Thymus (tissue), 11 donors: ENCODE measurements at regions not wholly inside any gene's neighbourhood (a gene's known extent, or its start where the extent isn't known, plus 50 kb on each side); places are given as distances from the start of the nearest gene placed in this dataset.

Experiments used
- DNase-seq, 9 donors: peaks; one replicate each; pipeline ENCODE4 v3.0.0-alpha.2; 2013; ENCODE audit warnings: low spot score in 9 of 9, low read depth in 6 of 9, missing footprints in 1 of 9
- H3K27ac ChIP-seq, 2 donors: one replicate each; pipeline ENCODE4 v1.5.1; 2013; ENCODE audit warnings: control low read depth in 1 of 2, low read depth in 1 of 2, low read length in 1 of 2, mild to moderate bottlenecking in 1 of 2, moderate library complexity in 1 of 2
- H3K27me3 ChIP-seq, 2 donors: one replicate each; pipeline ENCODE4 v1.5.1; 2013; ENCODE audit warnings: low read length in 1 of 2; ENCODE audit not compliant: control insufficient read depth in 2 of 2, insufficient read depth in 1 of 2
- H3K36me3 ChIP-seq, 2 donors: one replicate each; pipeline ENCODE4 v1.5.1; 2013; ENCODE audit warnings: low read length in 1 of 2, mild to moderate bottlenecking in 1 of 2, moderate library complexity in 1 of 2; ENCODE audit not compliant: control insufficient read depth in 2 of 2, insufficient read depth in 2 of 2
- H3K4me1 ChIP-seq, 2 donors: one replicate each; pipeline ENCODE4 v1.5.1; 2013; ENCODE audit warnings: low read length in 2 of 2; ENCODE audit not compliant: control insufficient read depth in 2 of 2, insufficient read depth in 2 of 2
- H3K4me3 ChIP-seq, 2 donors: one replicate each; pipeline ENCODE4 v1.5.1; 2013; ENCODE audit warnings: low read length in 2 of 2, control low read depth in 1 of 2, mild to moderate bottlenecking in 1 of 2
- H3K9me3 ChIP-seq, 2 donors: one replicate each; pipeline ENCODE4 v1.5.1; 2013; ENCODE audit warnings: low read length in 1 of 2, mild to moderate bottlenecking in 1 of 2; ENCODE audit not compliant: control insufficient read depth in 2 of 2, insufficient read depth in 1 of 2
- WGBS: extraction: QIAGEN DNeasy Blood & Tissue Kit; methylation state at CpG from one replicate; pipeline ENCODE4 v1.1.7; 2013; 5-methylcytosine and 5-hydroxymethylcytosine counted together
- donor health status: healthy.

- H3K36me3 ChIP-seq = no peaks in the 10 kb centered on the region
- no peak overlapping the region for H3K27ac ChIP-seq
- WGBS = 81% methylated on average over 4 of the region's 4 CpGs
- H3K4me1 ChIP-seq = no peaks in the 10 kb centered on the region
- H3K4me3 ChIP-seq = no peak overlapping the region
- no peaks in the 10 kb centered on the region for H3K9me3 ChIP-seq
- DNase-seq = no peak
- no peaks in the 10 kb centered on the region for H3K27me3 ChIP-seq
These were observed 684.9 kb downstream of the SORCS1 start for GRCh38 chr10:106479636-106480035.

DNA sequence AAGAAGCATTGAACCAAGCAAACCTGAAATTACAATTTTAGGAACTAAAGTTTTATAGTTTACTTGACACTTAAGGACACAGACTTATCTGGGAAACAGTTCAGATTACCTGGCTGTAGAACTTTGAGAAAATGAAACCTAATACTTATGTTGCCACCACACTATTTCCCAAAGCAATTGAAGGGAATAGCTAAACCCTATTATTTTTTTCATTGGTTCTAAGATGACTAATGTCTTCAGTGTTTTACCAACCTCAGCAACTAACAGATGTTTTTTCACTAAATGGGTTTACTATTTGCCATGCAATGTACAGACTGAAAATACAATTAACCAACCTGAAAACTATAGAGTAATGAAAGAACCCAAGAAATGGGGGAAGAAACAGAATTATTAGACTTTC is 689.6 kb downstream of the SORCS1 start:
- DNase-seq = no peak
- Histone ChIP-seq H3K27ac (no peak overlapping the region), H3K36me3 (no peaks in the 10 kb centered on the region), H3K4me3 (no peak overlapping the region), H3K9me3 (no peaks in the 10 kb centered on the region), H3K4me1 (no peaks in the 10 kb centered on the region), H3K27me3 (no peaks in the 10 kb centered on the region)

DNA sequence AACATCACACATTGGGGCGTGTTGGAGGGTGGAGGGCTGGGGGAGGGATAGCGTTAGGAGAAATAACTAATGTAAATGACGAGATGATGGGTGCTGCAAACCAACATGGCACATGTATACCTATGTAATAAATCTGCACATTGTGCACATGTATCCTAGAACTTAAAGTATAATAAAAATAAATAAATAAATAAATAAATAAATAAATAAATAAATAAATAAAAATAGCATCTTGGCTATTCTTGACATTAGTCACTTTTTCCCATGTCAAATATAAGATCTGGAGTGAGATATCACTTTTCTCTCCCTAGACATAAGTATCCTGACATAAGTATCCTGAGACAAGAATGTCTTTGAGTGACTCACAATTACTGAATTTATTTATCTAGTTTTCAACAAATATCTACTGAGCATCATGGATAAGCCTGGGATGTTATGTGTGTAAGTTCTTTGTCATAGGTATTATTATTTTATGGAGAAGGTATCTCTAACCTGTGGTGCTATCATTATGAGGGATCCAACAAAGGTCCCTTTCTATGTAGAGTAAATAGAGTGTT is 691.3 kb downstream of the SORCS1 start:
- no peak for DNase-seq

GRCh38 chr10:106467506-106467905 is 697.0 kb downstream of the SORCS1 start:
- no peak for DNase-seq
- no peaks in the 10 kb centered on the region for H3K36me3 ChIP-seq

More for the DNA sequence above, 691.3 kb downstream of the SORCS1 start:
- WGBS = 95% methylated on average over 3 of the region's 3 CpGs
- Histone ChIP-seq H3K9me3 (no peaks in the 10 kb centered on the region), H3K4me1 (no peaks in the 10 kb centered on the region), H3K36me3 (no peaks in the 10 kb centered on the region), H3K27me3 (no peaks in the 10 kb centered on the region), H3K27ac (no peak overlapping the region), H3K4me3 (no peak overlapping the region)

GRCh38 chr10:106457522-106457921 is 707.0 kb downstream of the SORCS1 start:
- Histone ChIP-seq H3K4me1 (no peaks in the 10 kb centered on the region), H3K27me3 (no peaks in the 10 kb centered on the region), H3K4me3 (no peak overlapping the region), H3K27ac (no peak overlapping the region), H3K36me3 (no peaks in the 10 kb centered on the region), H3K9me3 (no peaks in the 10 kb centered on the region)
- WGBS = 96% methylated on average over 3 of the region's 3 CpGs
- no peak for DNase-seq

More at GRCh38 chr10:106467506-106467905, 697.0 kb downstream of the SORCS1 start:
- no peaks in the 10 kb centered on the region for H3K4me1 ChIP-seq
- no peaks in the 10 kb centered on the region for H3K27me3 ChIP-seq
- WGBS = 96% methylated on average over 6 of the region's 6 CpGs
- H3K4me3 ChIP-seq = no peak overlapping the region
- no peak overlapping the region for H3K27ac ChIP-seq
- H3K9me3 ChIP-seq = no peaks in the 10 kb centered on the region

- H3K27ac ChIP-seq = no peak overlapping the region
- no peaks in the 10 kb centered on the region for H3K27me3 ChIP-seq
- H3K4me3 ChIP-seq = no peak overlapping the region
- H3K36me3 ChIP-seq = no peaks in the 10 kb centered on the region
- WGBS = 89% methylated on average over 3 of the region's 3 CpGs
- no peak for DNase-seq
- no peaks in the 10 kb centered on the region for H3K4me1 ChIP-seq
- no peaks in the 10 kb centered on the region for H3K9me3 ChIP-seq
These were observed 710.3 kb downstream of the SORCS1 start for GRCh38 chr10:106454233-106454632.

DNA sequence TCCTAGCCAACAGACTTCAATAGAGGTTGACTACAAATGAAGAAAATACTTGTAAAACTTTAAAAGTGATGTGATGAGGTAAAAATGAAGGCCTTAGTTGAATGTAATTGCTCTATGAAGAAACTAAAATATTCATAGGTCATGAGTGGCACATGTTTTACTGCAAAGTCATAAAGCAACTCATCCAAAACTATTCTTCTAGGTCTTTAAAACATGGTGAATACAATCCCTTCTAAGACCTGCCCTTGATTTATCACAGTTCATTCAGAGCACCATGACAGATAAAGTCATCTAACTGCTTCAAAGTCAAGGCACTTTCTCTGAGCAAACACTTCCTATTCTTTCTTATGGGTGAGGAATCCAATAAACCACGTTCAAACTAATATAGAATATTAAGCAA is 713.5 kb downstream of the SORCS1 start:
- Histone ChIP-seq H3K9me3 (no peaks in the 10 kb centered on the region), H3K4me1 (no peaks in the 10 kb centered on the region), H3K4me3 (no peak overlapping the region), H3K27me3 (no peaks in the 10 kb centered on the region), H3K27ac (no peak overlapping the region), H3K36me3 (no peaks in the 10 kb centered on the region)
- DNase-seq = no peak
- 67% methylated on average over 1 of the region's 1 CpG for WGBS

GRCh38 chr10:106446920-106447319 is 717.6 kb downstream of the SORCS1 start:
- H3K36me3 ChIP-seq = no peaks in the 10 kb centered on the region

DNA sequence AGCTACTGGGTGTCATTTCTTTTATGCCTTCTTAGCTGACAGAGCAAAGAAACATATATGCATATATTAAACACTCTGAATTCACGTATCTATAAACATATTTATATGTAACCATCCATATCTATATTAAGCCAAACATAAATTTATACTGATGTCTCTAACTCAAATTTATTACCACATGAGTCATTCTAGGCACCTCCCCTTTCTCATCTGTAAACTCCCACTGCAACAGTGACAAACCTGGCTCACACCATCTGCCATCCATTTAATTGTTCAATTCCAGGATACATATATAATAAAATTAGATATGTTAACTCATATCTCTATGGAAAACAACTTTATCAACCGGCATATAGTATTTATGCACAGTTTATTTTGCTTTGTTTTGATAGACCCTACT is 722.3 kb downstream of the SORCS1 start:
- Histone ChIP-seq H3K4me1 (no peaks in the 10 kb centered on the region), H3K4me3 (no peak overlapping the region), H3K36me3 (no peaks in the 10 kb centered on the region), H3K27ac (no peak overlapping the region), H3K27me3 (no peaks in the 10 kb centered on the region), H3K9me3 (no peaks in the 10 kb centered on the region)
- DNase-seq = no peak
- 87% methylated on average over 2 of the region's 2 CpGs for WGBS

More at GRCh38 chr10:106446920-106447319, 717.6 kb downstream of the SORCS1 start:
- Histone ChIP-seq H3K27me3 (no peaks in the 10 kb centered on the region), H3K9me3 (no peaks in the 10 kb centered on the region), H3K4me1 (no peaks in the 10 kb centered on the region), H3K27ac (no peak overlapping the region), H3K4me3 (no peak overlapping the region)
- no peak for DNase-seq

- Histone ChIP-seq H3K4me1 (no peaks in the 10 kb centered on the region), H3K27ac (no peak overlapping the region), H3K27me3 (no peaks in the 10 kb centered on the region), H3K9me3 (no peaks in the 10 kb centered on the region), H3K4me3 (no peak overlapping the region), H3K36me3 (no peaks in the 10 kb centered on the region)
- DNase-seq = no peak
- 92% methylated on average over 4 of the region's 4 CpGs for WGBS
These were observed 723.7 kb downstream of the SORCS1 start for GRCh38 chr10:106440767-106441166.
